ENCODE measurements at regions not wholly inside any gene's neighbourhood (a gene's known extent, or its start where the extent isn't known, plus 50 kb on each side); places are given as distances from the start of the nearest gene placed in this dataset.

- no peak for TF ChIP-seq ZSCAN30 (tag by site-specific recombination; IDR thresholded peaks at IDR 0.05)
- TF ChIP-seq ZNF792 (tag by site-specific recombination; IDR thresholded peaks at IDR 0.05): no peak
- no peak for TF ChIP-seq CTCF (tag by site-specific recombination; IDR thresholded peaks at IDR 0.05)
- TF ChIP-seq GLI4 (tag by site-specific recombination; IDR thresholded peaks at IDR 0.05): no peak
- no peak for TF ChIP-seq ZNF670 (tag by site-specific recombination; IDR thresholded peaks at IDR 0.05; ENCODE audit: low read depth)
- no peak for TF ChIP-seq ZFP41 (tag by site-specific recombination; IDR thresholded peaks at IDR 0.05; ENCODE audit: borderline replicate concordance)
- no peak for TF ChIP-seq KLF8 (tag by site-specific recombination; IDR thresholded peaks at IDR 0.05)
- no peak for TF ChIP-seq ZNF501 (tag by site-specific recombination; IDR thresholded peaks at IDR 0.05)
- no peak for TF ChIP-seq OSR2 (tag by site-specific recombination; IDR thresholded peaks at IDR 0.05)
- TF ChIP-seq ZNF274 (IDR thresholded peaks at IDR 0.05; ENCODE audit: low read length): no peak
- TF ChIP-seq ZNF274 (tag by site-specific recombination; IDR thresholded peaks at IDR 0.05; ENCODE audit: borderline replicate concordance): no peak
- no peak for TF ChIP-seq ZNF830 (tag by site-specific recombination; IDR thresholded peaks at IDR 0.05; ENCODE audit: low read depth)
- TF ChIP-seq, protein P1, sequence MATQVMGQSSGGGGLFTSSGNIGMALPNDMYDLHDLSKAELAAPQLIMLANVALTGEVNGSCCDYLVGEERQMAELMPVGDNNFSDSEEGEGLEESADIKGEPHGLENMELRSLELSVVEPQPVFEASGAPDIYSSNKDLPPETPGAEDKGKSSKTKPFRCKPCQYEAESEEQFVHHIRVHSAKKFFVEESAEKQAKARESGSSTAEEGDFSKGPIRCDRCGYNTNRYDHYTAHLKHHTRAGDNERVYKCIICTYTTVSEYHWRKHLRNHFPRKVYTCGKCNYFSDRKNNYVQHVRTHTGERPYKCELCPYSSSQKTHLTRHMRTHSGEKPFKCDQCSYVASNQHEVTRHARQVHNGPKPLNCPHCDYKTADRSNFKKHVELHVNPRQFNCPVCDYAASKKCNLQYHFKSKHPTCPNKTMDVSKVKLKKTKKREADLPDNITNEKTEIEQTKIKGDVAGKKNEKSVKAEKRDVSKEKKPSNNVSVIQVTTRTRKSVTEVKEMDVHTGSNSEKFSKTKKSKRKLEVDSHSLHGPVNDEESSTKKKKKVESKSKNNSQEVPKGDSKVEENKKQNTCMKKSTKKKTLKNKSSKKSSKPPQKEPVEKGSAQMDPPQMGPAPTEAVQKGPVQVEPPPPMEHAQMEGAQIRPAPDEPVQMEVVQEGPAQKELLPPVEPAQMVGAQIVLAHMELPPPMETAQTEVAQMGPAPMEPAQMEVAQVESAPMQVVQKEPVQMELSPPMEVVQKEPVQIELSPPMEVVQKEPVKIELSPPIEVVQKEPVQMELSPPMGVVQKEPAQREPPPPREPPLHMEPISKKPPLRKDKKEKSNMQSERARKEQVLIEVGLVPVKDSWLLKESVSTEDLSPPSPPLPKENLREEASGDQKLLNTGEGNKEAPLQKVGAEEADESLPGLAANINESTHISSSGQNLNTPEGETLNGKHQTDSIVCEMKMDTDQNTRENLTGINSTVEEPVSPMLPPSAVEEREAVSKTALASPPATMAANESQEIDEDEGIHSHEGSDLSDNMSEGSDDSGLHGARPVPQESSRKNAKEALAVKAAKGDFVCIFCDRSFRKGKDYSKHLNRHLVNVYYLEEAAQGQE (tag by site-specific recombination; IDR thresholded peaks at IDR 0.05): no peak
- TF ChIP-seq ZNF791 (tag by site-specific recombination; IDR thresholded peaks at IDR 0.05): no peak
- no peak for TF ChIP-seq MZF1 (tag by site-specific recombination; IDR thresholded peaks at IDR 0.05; ENCODE audit: borderline replicate concordance)
Observed at GRCh38 chr3:194961149-194961548, 275.5 kb downstream of the FAM43A start.
